Astrocyte of the spinal cord (primary cell): ENCODE measurements at regions not wholly inside any gene's neighbourhood (a gene's known extent, or its start where the extent isn't known, plus 50 kb on each side); places are given as distances from the start of the nearest gene placed in this dataset.

ENCODE experiments used
- DNase-seq: peaks from one replicate; pipeline ENCODE4 v3.0.0; 2011; ENCODE audit warnings: low read depth, low spot score
- H3K4me3 ChIP-seq: 2 replicates; pipeline ENCODE4 v1.5.1; 2011; ENCODE audit warnings: low read depth, mild to moderate bottlenecking, low read length, moderate library complexity
- in situ Hi-C: cut with HindIII; loops from 2 replicates; pipeline ENCODE4 v1.10.0; 2017; ENCODE audit warnings: low sequenced_read_pairs
- TF ChIP-seq, protein P1 (sequence below): IDR thresholded peaks from 2 replicates; pipeline ENCODE4 v1.5.1; 2012; ENCODE audit warnings: low read depth, mild to moderate bottlenecking, low read length, inconsistent platforms

DNA sequence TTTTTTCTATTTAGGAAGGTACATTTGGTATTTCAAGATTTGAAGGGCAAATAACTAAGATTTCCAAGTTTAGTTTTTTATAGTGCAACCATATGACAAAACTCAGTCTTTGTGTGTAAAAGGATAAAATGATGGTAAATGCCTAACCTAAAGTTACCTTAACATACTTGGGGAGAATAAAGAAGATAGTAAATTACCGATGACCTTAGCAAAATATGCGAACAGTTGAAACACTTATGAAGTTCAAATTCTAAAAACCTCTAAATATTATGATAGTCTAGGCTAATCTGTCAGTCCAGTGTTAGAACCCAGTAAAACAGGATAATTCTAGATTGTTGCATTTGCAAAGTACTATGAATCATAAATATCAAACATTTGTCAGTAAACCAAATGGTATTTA lies 127.5 kb downstream of the PTCHD4 start:
- in situ Hi-C loops = no loop called here
- TF ChIP-seq, protein P1, sequence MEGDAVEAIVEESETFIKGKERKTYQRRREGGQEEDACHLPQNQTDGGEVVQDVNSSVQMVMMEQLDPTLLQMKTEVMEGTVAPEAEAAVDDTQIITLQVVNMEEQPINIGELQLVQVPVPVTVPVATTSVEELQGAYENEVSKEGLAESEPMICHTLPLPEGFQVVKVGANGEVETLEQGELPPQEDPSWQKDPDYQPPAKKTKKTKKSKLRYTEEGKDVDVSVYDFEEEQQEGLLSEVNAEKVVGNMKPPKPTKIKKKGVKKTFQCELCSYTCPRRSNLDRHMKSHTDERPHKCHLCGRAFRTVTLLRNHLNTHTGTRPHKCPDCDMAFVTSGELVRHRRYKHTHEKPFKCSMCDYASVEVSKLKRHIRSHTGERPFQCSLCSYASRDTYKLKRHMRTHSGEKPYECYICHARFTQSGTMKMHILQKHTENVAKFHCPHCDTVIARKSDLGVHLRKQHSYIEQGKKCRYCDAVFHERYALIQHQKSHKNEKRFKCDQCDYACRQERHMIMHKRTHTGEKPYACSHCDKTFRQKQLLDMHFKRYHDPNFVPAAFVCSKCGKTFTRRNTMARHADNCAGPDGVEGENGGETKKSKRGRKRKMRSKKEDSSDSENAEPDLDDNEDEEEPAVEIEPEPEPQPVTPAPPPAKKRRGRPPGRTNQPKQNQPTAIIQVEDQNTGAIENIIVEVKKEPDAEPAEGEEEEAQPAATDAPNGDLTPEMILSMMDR = no peak
- H3K4me3 ChIP-seq = no peak overlapping the region
- DNase-seq = no peak

DNA sequence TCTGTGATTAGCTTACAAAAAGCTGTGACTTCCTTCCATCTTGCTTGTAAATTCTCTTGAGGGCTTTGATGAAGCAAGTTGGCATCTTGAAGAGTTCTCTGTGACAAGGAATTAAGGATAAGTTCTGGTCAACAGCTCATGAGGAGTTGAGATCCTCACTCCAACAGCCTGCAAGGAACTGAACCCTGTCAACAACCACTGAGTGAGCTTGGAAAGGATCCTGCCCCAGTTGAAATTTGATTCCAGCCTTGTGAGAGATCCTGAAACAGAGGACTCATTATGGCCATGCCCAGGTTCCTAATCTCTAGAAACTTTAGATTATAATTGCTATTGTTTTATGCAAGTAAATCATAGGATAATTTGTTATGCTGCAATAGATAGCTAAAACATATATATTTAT lies 133.7 kb downstream of the PTCHD4 start:
- TF ChIP-seq, protein P1 = no peak
- H3K4me3 ChIP-seq = no peak overlapping the region
- DNase-seq = no peak
- in situ Hi-C loops = no loop called here

DNA sequence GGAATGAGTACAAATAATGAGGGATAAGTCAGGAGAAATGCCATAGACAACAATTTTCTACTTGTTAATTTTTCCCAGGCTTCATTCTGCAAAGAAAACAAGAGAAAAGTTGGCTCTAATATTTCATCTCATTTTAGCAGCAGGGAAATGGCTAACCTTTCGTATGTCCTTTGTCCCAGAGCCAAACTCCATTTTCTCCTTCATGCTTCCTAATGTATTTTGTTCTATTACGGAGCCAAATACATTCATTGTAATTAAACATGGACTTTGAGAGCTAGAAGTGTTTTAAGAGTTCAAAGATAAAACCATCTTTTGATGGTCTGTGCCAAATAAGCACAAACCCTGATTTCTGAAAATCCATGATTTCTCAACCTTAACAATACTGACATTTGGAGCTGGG lies 136.9 kb downstream of the PTCHD4 start:
- DNase-seq = no peak
- TF ChIP-seq, protein P1 = no peak
- no peak overlapping the region for H3K4me3 ChIP-seq
- in situ Hi-C loops = no loop called here

DNA sequence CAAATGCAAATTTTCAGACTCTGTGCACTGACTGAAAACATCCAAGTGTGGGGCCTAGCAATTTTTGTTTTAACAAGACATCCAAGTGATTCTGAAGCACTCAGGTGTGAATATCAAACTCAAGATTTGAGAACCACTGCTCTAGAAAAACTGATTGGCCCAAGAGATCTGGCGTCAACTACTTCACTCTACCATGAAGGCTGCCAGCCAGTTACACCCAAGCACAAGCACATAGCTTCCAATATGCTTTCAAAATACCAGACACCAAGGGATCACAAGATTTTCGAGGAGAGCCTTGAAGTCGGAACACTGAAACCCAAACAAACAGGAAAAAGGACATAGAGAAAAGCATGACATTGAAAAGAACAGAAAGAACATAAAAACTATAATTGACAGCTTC lies 140.2 kb downstream of the PTCHD4 start:
- in situ Hi-C loops = no loop called here
- H3K4me3 ChIP-seq = no peak overlapping the region
- TF ChIP-seq, protein P1 = no peak
- no peak for DNase-seq

DNA sequence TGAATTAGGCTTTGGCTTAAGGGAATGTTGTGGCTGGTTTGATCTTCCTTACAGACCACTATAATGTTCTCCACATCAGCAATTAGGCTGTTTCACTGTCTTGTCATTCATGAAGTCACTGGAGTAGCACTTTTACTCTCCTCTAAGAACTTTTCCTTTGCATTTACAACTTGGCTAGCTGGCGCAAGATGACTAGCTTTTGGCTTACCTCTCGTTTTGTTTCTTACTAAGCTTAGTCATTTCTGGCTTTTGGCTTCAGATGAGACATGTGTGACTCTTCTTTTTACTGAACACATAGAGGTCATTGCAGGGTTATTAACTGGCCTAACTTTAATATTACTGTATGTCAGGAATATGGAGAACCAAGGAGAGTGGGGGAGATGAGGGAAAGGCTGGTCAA lies 143.2 kb downstream of the PTCHD4 start:
- TF ChIP-seq, protein P1 = no peak
- H3K4me3 ChIP-seq = no peak overlapping the region
- in situ Hi-C loops = no loop called here
- DNase-seq = no peak

DNA sequence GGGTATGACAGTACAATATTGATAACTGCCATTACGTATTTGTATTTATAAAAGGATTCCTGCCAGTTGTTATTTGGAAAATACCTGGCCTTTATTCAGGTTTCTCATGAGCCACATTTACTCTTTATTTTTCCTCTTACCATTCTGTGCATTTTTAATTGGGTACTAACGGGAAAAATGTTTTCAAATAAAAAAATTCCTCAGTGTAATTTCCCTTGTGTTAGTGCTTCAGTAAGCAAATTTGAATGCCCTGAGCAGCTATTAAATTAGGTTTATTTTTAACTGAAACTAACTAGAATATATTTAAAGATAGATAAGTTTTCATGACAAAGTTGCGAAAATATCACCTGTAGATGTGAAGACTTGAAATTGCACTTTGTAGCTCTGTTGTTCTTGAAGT lies 146.0 kb downstream of the PTCHD4 start:
- in situ Hi-C loops = no loop called here

DNA sequence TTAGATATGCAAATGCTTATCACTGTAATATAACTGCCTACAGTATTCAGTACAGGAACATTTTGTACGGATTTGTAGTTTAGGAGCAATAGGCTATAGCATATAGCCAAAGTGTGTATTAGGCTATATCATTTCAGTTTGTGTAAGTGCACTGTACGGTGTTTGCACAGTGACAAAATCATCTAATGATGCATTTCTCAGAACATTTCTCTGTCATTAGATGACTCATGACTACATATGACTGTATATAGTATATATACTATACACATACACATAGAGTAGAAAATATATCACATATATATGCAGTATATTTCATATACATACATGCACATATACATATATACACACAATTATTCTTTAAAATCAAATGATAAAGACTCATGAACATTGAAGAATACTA lies 158.4 kb downstream of the PTCHD4 start:
- in situ Hi-C loops = no loop called here
- TF ChIP-seq, protein P1 = no peak
- DNase-seq = no peak
- no peak overlapping the region for H3K4me3 ChIP-seq

More for the DNA sequence above, 146.0 kb downstream of the PTCHD4 start:
- no peak for DNase-seq
- TF ChIP-seq, protein P1 = no peak
- no peak overlapping the region for H3K4me3 ChIP-seq
